Activated naive CD4-positive, alpha-beta T cell treated with anti-CD3 and anti-CD28 coated beads, Interleukin-2, amount 50 U/mL, for 24 hours (primary cell): ENCODE measurements at regions not wholly inside any gene's neighbourhood (a gene's known extent, or its start where the extent isn't known, plus 50 kb on each side); places are given as distances from the start of the nearest gene placed in this dataset.

Experiments used
- H3K27ac Mint-ChIP-seq: one replicate; pipeline ENCODE4 v1.8.0; 2021; ENCODE audit warnings: mild to moderate bottlenecking, mixed read lengths
- H3K27me3 Mint-ChIP-seq: one replicate; pipeline ENCODE4 v1.8.0; 2021; ENCODE audit warnings: mixed read lengths
- H3K36me3 Mint-ChIP-seq: one replicate; pipeline ENCODE4 v1.8.0; 2021; ENCODE audit warnings: mixed read lengths
- H3K4me1 Mint-ChIP-seq: one replicate; pipeline ENCODE4 v1.8.0; 2021; ENCODE audit warnings: mixed read lengths
- H3K4me3 Mint-ChIP-seq: one replicate; pipeline ENCODE4 v1.8.0; 2021; ENCODE audit warnings: mild to moderate bottlenecking, mixed read lengths
- H3K9me3 Mint-ChIP-seq: one replicate; pipeline ENCODE4 v1.8.0; 2021; ENCODE audit warnings: mixed read lengths

GRCh38 chr1:30819244-30819571 lies 61.6 kb upstream of the LAPTM5 start:
- no peaks in the 10 kb centered on the region for H3K36me3 Mint-ChIP-seq
- H3K27me3 Mint-ChIP-seq = peaks cover 41% of the 10 kb centered on the region
- H3K9me3 Mint-ChIP-seq = no peaks in the 10 kb centered on the region
- H3K4me3 Mint-ChIP-seq = no peak overlapping the region
- H3K4me1 Mint-ChIP-seq = peaks cover 7% of the 10 kb centered on the region
- no peak overlapping the region for H3K27ac Mint-ChIP-seq

- no peak overlapping the region for H3K27ac Mint-ChIP-seq
- H3K4me3 Mint-ChIP-seq = no peak overlapping the region
- no peaks in the 10 kb centered on the region for H3K36me3 Mint-ChIP-seq
- H3K9me3 Mint-ChIP-seq = no peaks in the 10 kb centered on the region
- peaks cover 36% of the 10 kb centered on the region for H3K27me3 Mint-ChIP-seq
- peaks cover 2% of the 10 kb centered on the region for H3K4me1 Mint-ChIP-seq
These were observed 61.1 kb upstream of the LAPTM5 start for GRCh38 chr1:30818568-30819243.

GRCh38 chr1:30817548-30817947 lies 60.0 kb upstream of the LAPTM5 start:
- Mint-ChIP-seq H3K9me3 (no peaks in the 10 kb centered on the region), H3K27ac (no peak overlapping the region), H3K4me1 (no peaks in the 10 kb centered on the region), H3K36me3 (no peaks in the 10 kb centered on the region), H3K4me3 (no peak overlapping the region), H3K27me3 (peaks cover 31% of the 10 kb centered on the region)

- no peak overlapping the region for H3K27ac Mint-ChIP-seq
- H3K4me3 Mint-ChIP-seq = no peak overlapping the region
- H3K27me3 Mint-ChIP-seq = peaks cover 31% of the 10 kb centered on the region
- H3K9me3 Mint-ChIP-seq = no peaks in the 10 kb centered on the region
- H3K36me3 Mint-ChIP-seq = no peaks in the 10 kb centered on the region
- H3K4me1 Mint-ChIP-seq = no peaks in the 10 kb centered on the region
These were observed 59.5 kb upstream of the LAPTM5 start for GRCh38 chr1:30817077-30817438.

DNA sequence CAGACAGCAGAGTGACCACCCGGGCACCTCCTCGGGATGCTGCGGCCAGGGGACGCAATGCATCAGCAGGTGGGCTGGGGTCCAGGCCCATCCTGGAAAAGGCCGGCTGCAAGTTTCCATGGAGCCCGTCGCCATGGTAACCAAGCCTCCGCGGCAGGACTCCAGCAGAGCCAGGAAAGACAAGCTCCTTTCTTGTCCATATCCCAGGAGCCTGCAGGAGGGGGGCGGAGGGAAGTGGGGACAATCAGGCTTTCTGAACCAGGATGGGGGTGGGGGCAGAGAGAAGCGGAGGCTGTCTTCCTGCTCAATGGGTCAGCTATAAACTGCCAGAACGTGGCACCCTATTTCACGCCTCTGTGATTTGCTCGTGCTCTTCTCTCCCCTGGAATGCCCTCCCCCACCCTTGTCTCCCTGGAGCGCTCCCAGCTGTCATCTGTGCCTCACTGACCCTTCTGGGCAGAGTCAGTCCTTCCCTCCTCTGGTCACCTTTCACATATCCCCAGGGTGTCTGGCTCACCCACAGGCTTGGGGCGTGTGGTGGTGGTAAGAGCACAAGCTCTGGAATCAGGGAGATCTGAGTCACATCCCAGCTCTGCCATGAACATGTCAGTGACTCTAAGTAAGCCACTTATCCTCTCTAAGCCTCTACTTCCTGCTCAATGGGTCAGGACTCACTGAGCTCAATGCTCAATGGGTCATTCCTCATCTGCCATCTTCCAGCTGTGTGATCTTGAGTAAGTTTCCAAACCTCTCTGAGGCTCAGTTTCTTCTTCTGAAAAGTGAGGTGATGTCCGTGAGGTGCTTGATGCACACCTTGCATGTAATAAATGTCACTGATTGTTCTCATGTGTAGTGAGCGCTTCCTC lies 58.9 kb upstream of the LAPTM5 start:
- H3K4me3 Mint-ChIP-seq = no peak overlapping the region
- no peaks in the 10 kb centered on the region for H3K4me1 Mint-ChIP-seq
- H3K27me3 Mint-ChIP-seq = peaks cover 26% of the 10 kb centered on the region
- H3K27ac Mint-ChIP-seq = no peak overlapping the region
- H3K36me3 Mint-ChIP-seq = no peaks in the 10 kb centered on the region
- no peaks in the 10 kb centered on the region for H3K9me3 Mint-ChIP-seq

DNA sequence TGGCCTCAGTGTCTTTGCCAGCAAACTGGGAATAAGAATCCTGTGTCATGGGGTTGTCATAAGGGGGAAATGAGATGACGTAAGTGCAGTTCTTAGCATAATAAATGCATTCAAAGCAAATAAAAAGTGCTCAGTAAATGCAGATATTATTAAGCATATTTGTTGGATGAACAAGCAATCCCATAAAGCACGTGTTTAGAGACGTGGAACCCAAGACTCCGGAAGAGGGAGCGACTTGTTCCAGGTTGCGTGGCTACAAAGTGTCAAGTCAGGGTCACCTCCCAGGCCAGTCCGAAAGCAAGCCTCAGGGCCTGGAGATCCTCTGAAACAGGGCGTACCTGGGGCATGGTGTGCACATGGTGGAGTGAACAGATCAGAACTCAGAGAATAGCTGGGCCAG lies 58.0 kb upstream of the LAPTM5 start:
- H3K9me3 Mint-ChIP-seq = no peaks in the 10 kb centered on the region
- H3K27me3 Mint-ChIP-seq = peaks cover 26% of the 10 kb centered on the region
- H3K4me3 Mint-ChIP-seq = no peak overlapping the region
- no peaks in the 10 kb centered on the region for H3K4me1 Mint-ChIP-seq
- H3K36me3 Mint-ChIP-seq = no peaks in the 10 kb centered on the region
- no peak overlapping the region for H3K27ac Mint-ChIP-seq

GRCh38 chr1:30814292-30814691 lies 56.7 kb upstream of the LAPTM5 start:
- Mint-ChIP-seq H3K4me1 (no peaks in the 10 kb centered on the region), H3K36me3 (no peaks in the 10 kb centered on the region), H3K27me3 (peaks cover 21% of the 10 kb centered on the region), H3K4me3 (no peak overlapping the region), H3K9me3 (no peaks in the 10 kb centered on the region), H3K27ac (no peak overlapping the region)

- Mint-ChIP-seq H3K4me1 (no peaks in the 10 kb centered on the region), H3K4me3 (no peak overlapping the region), H3K27ac (no peak overlapping the region), H3K36me3 (no peaks in the 10 kb centered on the region), H3K27me3 (peaks cover 12% of the 10 kb centered on the region), H3K9me3 (no peaks in the 10 kb centered on the region)
These were observed 54.5 kb upstream of the LAPTM5 start for GRCh38 chr1:30812076-30812475.

- Mint-ChIP-seq H3K36me3 (no peaks in the 10 kb centered on the region), H3K4me1 (no peaks in the 10 kb centered on the region), H3K27me3 (peaks cover 12% of the 10 kb centered on the region), H3K27ac (no peak overlapping the region), H3K9me3 (no peaks in the 10 kb centered on the region), H3K4me3 (no peak overlapping the region)
These were observed 53.6 kb upstream of the LAPTM5 start for GRCh38 chr1:30811187-30811586.

DNA sequence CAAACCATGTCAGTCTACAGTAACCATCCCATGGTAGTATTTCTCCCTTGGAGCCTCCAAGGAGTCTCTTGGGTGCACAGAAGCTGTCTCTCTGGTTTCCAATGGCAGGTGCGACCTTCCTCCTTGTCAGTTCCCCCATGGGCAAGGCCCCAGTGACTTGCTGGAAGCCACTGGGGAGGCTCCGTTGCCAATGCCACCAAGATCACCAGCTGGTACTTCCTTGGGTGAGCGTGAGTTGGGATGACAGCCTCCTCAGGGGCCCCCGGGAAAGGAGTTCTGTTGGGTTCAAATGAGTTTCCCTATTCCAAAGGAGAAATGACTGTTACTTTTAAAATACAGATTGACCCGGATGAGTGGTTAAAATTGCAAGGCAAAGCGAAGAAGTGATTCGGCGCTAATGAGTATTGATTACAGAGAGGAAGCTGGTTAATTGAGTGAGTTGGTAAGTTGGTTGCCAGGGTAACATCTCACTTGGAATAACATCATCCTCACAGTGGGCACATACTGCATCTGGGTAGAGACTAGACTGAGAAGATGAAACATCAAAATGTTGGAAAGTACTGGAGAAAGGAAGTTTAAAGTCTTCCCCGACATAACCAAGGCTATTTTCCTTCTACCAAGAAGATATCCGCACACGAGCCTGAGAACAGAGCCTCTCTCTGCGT lies 53.0 kb upstream of the LAPTM5 start:
- Mint-ChIP-seq H3K27me3 (peaks cover 17% of the 10 kb centered on the region), H3K4me1 (no peaks in the 10 kb centered on the region), H3K36me3 (no peaks in the 10 kb centered on the region), H3K9me3 (no peaks in the 10 kb centered on the region), H3K27ac (no peak overlapping the region), H3K4me3 (no peak overlapping the region)

DNA sequence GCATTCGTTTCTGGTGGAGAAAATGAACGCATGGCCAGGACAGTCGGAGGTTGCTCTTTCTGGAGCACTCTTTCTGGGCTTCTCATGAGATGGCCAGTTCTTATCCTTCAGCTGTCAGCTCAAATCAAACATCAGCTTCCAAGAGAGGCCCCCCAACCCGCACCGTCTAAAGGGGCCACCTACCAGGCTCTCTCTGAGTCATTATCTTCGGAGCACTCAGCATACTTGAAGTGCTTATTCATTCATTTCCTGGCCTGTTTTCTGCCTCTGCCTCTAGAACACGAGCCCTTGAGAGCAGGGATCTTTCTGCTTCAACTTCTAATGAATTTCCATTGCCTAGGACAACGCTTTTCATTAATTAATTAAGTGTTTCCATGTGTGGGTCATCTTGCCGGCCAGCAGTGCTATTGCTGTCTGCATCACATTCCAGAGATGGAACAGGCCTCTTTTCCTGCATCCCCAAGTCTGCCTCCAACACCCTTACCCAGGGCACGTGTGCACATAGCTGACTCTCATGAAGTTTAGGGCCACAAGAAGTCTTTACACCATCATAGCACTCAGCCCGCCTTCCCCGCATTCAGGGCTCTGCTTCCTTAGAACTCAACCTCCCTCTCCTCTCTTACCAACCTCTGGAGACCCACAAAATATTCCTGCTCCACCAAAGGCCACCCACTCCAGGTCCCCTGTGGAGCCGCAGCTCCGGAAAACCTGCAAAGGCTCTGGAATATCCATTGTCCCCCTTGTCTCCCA lies 52.1 kb upstream of the LAPTM5 start:
- no peak overlapping the region for H3K4me3 Mint-ChIP-seq
- peaks cover 22% of the 10 kb centered on the region for H3K27me3 Mint-ChIP-seq

DNA sequence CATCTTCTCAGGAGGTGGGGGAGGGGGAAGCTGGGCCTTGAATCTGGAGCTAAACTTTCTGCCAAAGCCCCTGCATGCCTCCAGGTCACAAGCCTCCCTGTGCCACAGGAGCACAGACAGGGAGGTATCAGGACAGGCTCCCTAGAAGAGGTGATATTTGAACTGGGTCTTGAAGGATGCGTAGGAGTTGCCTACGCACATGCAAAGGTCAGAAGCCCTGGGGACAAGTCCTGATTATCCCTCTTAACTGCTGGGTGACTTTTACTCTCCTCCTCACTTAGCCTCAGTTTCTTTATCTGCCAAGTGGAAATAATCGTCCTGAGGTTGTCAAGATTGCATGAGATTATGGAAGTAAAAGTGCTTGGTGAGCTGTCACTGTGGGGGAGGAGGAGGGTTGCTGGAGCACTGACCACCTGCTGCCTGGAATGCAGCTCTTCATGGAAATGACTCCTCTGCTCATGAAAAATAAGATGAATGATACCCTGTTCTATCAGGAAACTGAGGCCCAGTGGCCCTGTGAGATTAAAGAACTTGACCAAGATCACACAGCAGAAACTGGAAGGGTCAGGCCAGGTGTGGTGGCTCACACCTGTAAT lies 50.6 kb upstream of the LAPTM5 start:
- H3K36me3 Mint-ChIP-seq = no peaks in the 10 kb centered on the region
- no peak overlapping the region for H3K4me3 Mint-ChIP-seq
- H3K27me3 Mint-ChIP-seq = peaks cover 19% of the 10 kb centered on the region
- no peaks in the 10 kb centered on the region for H3K9me3 Mint-ChIP-seq
- H3K27ac Mint-ChIP-seq = no peak overlapping the region
- H3K4me1 Mint-ChIP-seq = no peaks in the 10 kb centered on the region

More for the DNA sequence above, 52.1 kb upstream of the LAPTM5 start:
- H3K9me3 Mint-ChIP-seq = no peaks in the 10 kb centered on the region
- H3K27ac Mint-ChIP-seq = peak overlapping the region; percentile 2
- no peaks in the 10 kb centered on the region for H3K4me1 Mint-ChIP-seq
- no peaks in the 10 kb centered on the region for H3K36me3 Mint-ChIP-seq

GRCh38 chr1:30807318-30808066 lies 49.9 kb upstream of the LAPTM5 start:
- Mint-ChIP-seq H3K4me1 (no peaks in the 10 kb centered on the region), H3K36me3 (no peaks in the 10 kb centered on the region), H3K27me3 (peaks cover 19% of the 10 kb centered on the region), H3K27ac (no peak overlapping the region), H3K4me3 (no peak overlapping the region), H3K9me3 (no peaks in the 10 kb centered on the region)
